ENCODE measurements at regions not wholly inside any gene's neighbourhood (a gene's known extent, or its start where the extent isn't known, plus 50 kb on each side); places are given as distances from the start of the nearest gene placed in this dataset.

DNA sequence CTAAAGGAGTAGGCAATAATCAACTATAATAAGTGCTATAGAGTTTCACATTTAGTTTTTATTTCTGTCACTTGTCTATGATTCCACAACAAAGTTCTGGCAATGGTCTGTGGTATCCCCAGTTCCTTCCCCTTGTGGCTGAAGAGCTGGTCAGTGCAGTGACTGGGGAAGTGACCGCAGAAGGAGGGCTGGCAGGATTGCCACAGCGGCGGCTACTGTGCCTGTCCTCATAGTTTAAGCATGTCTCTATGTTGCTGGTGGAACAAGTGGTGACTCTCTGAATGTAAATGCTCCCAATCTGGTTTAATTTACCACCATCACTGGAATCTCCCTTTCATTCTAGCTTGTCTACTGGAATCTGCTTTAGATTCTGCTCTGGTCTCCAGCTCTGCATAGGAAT is 170.6 kb upstream of the GK2 start:
- Histone ChIP-seq H4K20me1 (ENCODE audit: insufficient read depth, low read length) (no peaks in the 10 kb centered on the region), H3K79me2 (ENCODE audit: insufficient read depth, low read length) (no peaks in the 10 kb centered on the region), H3K27me3 (ENCODE audit: insufficient read depth, low read length, poor library complexity) (no peaks in the 10 kb centered on the region), H3K4me2 (ENCODE audit: insufficient read depth, low read length) (no peak overlapping the region), H2AFZ (ENCODE audit: low read depth, low read length) (no peak overlapping the region), H3K9me3 (ENCODE audit: insufficient read depth, low read length, severe bottlenecking) (no peaks in the 10 kb centered on the region), H3K4me1 (ENCODE audit: insufficient read depth, low read length) (no peaks in the 10 kb centered on the region), H3K4me3 (ENCODE audit: low read depth in 1 of 2, low read length in 2 of 2) (no peak overlapping the region), H3K27ac (ENCODE audit: low read length) (no peak overlapping the region), H3K9ac (ENCODE audit: low read depth, low read length) (no peak overlapping the region), H3K36me3 (ENCODE audit: insufficient read depth, low read length) (no peaks in the 10 kb centered on the region)
- ATAC-seq (ENCODE audit: insufficient read depth, low read depth) (no peak), DNase-seq (no peak)
- TF ChIP-seq, protein P1, sequence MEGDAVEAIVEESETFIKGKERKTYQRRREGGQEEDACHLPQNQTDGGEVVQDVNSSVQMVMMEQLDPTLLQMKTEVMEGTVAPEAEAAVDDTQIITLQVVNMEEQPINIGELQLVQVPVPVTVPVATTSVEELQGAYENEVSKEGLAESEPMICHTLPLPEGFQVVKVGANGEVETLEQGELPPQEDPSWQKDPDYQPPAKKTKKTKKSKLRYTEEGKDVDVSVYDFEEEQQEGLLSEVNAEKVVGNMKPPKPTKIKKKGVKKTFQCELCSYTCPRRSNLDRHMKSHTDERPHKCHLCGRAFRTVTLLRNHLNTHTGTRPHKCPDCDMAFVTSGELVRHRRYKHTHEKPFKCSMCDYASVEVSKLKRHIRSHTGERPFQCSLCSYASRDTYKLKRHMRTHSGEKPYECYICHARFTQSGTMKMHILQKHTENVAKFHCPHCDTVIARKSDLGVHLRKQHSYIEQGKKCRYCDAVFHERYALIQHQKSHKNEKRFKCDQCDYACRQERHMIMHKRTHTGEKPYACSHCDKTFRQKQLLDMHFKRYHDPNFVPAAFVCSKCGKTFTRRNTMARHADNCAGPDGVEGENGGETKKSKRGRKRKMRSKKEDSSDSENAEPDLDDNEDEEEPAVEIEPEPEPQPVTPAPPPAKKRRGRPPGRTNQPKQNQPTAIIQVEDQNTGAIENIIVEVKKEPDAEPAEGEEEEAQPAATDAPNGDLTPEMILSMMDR (IDR thresholded peaks at IDR 0.05; ENCODE audit: borderline replicate concordance, extremely low read depth, low read length, poor library complexity, severe bottlenecking) = no peak
- no peak for TF ChIP-seq EZH2 (IDR thresholded peaks at IDR 0.05; ENCODE audit: borderline replicate concordance, low read depth, low read length, severe bottlenecking)

GRCh38 chr4:79576429-79576753 is 168.4 kb upstream of the GK2 start:
- Histone ChIP-seq H3K4me2 (ENCODE audit: insufficient read depth, low read length) (no peak overlapping the region), H3K9ac (ENCODE audit: low read depth, low read length) (no peak overlapping the region), H2AFZ (ENCODE audit: low read depth, low read length) (no peak overlapping the region), H3K4me3 (ENCODE audit: low read depth in 1 of 2, low read length in 2 of 2) (no peak overlapping the region), H3K27ac (ENCODE audit: low read length) (no peak overlapping the region), H3K4me1 (ENCODE audit: insufficient read depth, low read length) (no peaks in the 10 kb centered on the region), H3K36me3 (ENCODE audit: insufficient read depth, low read length) (no peaks in the 10 kb centered on the region), H3K9me3 (ENCODE audit: insufficient read depth, low read length, severe bottlenecking) (no peaks in the 10 kb centered on the region), H4K20me1 (ENCODE audit: insufficient read depth, low read length) (no peaks in the 10 kb centered on the region), H3K27me3 (ENCODE audit: insufficient read depth, low read length, poor library complexity) (no peaks in the 10 kb centered on the region), H3K79me2 (ENCODE audit: insufficient read depth, low read length) (no peaks in the 10 kb centered on the region)
- ATAC-seq (ENCODE audit: insufficient read depth, low read depth) (peak; percentile 91), DNase-seq (peak; percentile 30)
- no peak for TF ChIP-seq EZH2 (IDR thresholded peaks at IDR 0.05; ENCODE audit: borderline replicate concordance, low read depth, low read length, severe bottlenecking)
- TF ChIP-seq, protein P1 (IDR thresholded peaks at IDR 0.05; ENCODE audit: borderline replicate concordance, extremely low read depth, low read length, poor library complexity, severe bottlenecking) = peak; percentile 68

DNA sequence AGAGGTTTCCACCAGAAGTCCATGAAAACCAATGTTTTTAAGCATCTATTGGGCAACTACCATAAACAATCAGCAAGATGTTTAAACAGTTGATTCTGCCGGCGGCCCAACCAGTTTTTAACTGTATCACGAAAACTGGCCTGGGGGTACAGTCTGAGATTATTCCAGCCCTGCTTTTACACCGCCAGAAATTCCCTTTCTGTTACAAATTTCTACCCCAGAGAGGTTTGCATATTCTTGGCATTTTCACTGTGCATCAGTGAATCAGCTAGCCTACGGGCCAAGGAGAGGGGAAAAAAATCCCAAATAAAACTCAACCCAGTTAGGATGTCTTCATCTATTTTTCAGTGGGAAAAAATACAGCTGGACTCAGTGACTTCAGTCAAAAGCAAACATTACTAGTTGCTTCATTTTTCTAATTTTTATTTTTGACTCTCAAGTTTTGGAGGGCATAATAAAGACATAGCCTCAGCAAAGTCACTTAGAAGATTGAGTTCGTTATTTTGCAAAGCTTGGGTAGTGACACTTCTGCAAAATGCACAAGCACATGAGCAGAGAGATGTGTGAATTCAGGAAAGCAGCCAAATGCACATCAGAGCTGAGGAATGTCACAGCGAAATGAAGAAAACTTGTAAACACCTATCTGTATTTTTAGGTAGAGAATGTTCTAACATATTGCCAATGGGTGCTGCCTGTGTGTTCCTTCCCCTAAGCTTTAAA is 167.8 kb upstream of the GK2 start:
- Histone ChIP-seq H3K9ac (ENCODE audit: low read depth, low read length) (no peak overlapping the region), H3K27me3 (ENCODE audit: insufficient read depth, low read length, poor library complexity) (no peaks in the 10 kb centered on the region), H3K4me2 (ENCODE audit: insufficient read depth, low read length) (no peak overlapping the region), H3K79me2 (ENCODE audit: insufficient read depth, low read length) (no peaks in the 10 kb centered on the region), H4K20me1 (ENCODE audit: insufficient read depth, low read length) (no peaks in the 10 kb centered on the region), H3K4me1 (ENCODE audit: insufficient read depth, low read length) (no peaks in the 10 kb centered on the region), H3K27ac (ENCODE audit: low read length) (no peak overlapping the region), H3K9me3 (ENCODE audit: insufficient read depth, low read length, severe bottlenecking) (no peaks in the 10 kb centered on the region), H3K36me3 (ENCODE audit: insufficient read depth, low read length) (no peaks in the 10 kb centered on the region), H2AFZ (ENCODE audit: low read depth, low read length) (no peak overlapping the region), H3K4me3 (ENCODE audit: low read depth in 1 of 2, low read length in 2 of 2) (no peak overlapping the region)
- ATAC-seq (ENCODE audit: insufficient read depth, low read depth) = no peak
- TF ChIP-seq EZH2 (IDR thresholded peaks at IDR 0.05; ENCODE audit: borderline replicate concordance, low read depth, low read length, severe bottlenecking) = no peak
- TF ChIP-seq, protein P1 (IDR thresholded peaks at IDR 0.05; ENCODE audit: borderline replicate concordance, extremely low read depth, low read length, poor library complexity, severe bottlenecking) = no peak
- DNase-seq = no peak
